Fibroblast of skin of left quadriceps (primary cell): ENCODE measurements at regions not wholly inside any gene's neighbourhood (a gene's known extent, or its start where the extent isn't known, plus 50 kb on each side); places are given as distances from the start of the nearest gene placed in this dataset.
"Not testable (repeated sequence)": the region's sequence is repeated elsewhere in the genome, so short reads cannot be mapped to it uniquely, and the experiment has no call there.

ENCODE experiments used
- DNase-seq, 2 experiments: peaks; one replicate each; pipeline ENCODE4 v3.0.0-alpha.2; 2013; ENCODE audit warnings: low read depth in 2 of 2

DNA sequence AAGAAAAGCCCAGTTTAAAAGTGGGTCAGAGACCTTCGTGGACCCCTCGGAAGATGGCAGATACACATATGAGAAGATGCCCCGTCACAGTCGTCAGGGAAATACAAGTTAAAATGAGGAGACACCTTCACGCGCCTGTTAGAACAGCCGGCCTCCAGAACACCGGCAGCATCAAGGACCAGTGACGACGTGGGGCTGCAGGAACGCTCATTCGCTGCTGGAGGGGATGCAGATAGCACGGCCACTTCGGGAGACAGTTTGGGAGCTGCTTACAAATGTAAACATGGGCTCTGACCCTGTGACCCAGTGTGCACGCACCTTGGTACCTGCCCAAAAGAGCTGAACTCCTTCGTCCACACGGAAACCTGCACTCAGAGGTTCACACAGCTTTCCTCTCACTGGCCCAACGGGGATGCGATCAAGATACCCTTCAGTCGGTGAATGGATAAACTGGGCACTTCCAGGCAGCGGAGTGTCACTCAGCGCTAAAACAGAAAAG lies 83.7 kb upstream of the CTDP1 start:
- no peak for DNase-seq

- no peak for DNase-seq
These were observed 83.0 kb upstream of the CTDP1 start for GRCh38 chr18:79596446-79597175.

- DNase-seq, result no peak
These were observed 82.3 kb upstream of the CTDP1 start for GRCh38 chr18:79597176-79597830.

DNA sequence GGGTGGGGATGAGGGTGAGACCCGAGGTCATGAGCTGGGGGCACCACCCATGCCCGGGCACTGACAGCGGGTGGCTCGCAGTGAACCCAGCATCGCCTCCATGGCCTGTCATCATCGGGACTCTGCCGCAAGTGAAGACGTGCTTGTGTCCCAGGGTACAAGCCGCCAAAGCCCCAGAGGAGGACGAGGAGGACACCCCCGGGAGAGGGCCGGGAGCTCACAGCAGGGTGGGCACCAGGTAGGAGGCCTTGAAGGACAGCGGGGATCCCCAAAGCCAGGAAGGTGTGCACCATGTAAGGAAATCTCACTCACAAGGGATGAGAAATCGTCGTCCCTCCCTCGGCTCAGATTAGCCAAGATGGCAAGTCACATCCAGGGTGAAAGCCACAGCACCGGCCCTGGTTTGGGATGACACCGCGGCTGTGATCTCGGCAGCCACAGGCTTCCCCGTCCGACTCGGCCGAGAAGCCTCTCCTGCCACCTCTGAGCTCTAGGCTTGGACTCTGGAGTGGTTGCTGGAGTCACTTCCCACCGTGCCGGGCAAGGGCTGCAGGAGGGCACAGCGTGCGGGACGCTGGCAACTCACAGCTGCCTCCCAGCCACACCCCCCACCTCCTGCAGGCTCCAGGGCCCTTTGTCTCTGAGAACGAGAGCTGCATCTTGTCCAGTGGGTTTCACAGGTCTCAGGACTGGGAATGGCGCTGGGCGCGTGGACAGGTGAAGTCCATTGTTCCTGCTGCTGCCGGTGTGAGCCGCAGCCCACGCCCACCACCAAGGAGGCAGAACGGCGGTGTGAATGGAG lies 81.6 kb upstream of the CTDP1 start:
- DNase-seq, result no peak

DNA sequence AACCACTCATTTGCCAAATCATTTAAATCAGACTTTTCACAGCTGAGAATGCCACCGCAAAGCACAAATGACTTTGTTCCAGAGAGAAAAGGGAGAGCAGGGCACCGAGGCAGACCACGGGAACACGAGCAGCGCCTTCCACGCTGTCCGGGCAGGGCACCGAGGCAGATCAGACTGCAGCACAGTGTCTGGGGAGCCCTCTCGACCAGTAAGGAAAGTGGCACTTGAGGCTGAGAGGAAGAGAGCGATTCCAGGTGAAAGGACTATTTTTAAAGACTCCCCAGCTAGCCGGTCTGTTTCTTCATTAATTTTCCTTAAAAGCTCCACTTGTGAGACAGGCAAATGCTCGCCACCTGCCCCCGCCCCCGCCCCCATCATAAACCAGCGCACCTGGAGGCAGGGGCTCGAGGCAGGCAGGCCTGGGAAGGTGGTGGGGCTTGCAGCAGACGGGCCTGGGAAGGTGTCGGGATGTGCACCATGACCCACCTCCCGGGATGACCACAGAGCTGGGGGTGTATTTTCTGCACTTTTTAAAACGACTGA lies 80.9 kb upstream of the CTDP1 start:
- DNase-seq, result no peak

GRCh38 chr18:79599441-79599931 lies 80.1 kb upstream of the CTDP1 start:
- peak in 1 of 2 experiments; percentile 6 for DNase-seq

DNA sequence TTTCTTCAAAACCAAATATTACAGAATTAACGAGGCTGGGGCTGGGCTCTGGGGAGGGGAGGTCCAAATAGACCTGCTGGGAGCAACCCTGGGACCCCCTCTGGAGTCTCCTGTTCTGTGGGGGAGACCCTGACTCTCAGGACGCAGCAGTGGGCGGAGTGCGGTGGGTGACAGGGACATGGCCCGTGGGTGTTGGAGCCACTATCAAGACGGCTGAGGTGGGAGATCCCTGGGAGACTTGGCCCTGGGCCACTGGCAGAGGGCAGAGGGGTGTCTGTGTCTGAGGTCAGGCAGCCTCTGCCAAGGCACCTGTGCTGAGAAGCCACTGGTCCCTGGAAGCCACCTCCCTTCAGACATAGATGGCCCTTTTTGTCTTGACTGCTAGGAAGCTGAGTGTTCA lies 79.5 kb upstream of the CTDP1 start:
- DNase-seq, result no peak

DNA sequence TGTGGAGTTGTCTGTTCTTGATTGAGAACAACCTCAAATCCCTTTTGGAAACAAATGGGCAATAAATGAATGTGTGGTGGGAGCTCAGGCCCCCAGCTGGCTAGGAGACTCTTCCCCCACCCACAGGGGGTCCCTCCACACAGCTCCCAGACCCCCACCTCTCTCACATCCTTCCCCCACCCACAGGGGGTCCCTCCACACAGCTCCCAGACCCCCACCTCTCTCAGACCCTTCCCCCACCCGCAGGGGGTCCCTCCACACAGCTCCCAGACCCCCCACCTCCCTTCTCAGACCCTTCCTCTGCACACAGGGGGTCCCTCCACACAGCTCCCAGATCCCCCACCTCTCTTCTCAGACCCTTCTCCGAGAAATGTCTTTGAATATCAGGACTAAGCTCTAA lies 79.0 kb upstream of the CTDP1 start:
- no peak for DNase-seq

- DNase-seq, result no peak
These were observed 78.4 kb upstream of the CTDP1 start for GRCh38 chr18:79601234-79601633.

- no peak for DNase-seq
These were observed 76.0 kb upstream of the CTDP1 start for GRCh38 chr18:79603321-79604204.

DNA sequence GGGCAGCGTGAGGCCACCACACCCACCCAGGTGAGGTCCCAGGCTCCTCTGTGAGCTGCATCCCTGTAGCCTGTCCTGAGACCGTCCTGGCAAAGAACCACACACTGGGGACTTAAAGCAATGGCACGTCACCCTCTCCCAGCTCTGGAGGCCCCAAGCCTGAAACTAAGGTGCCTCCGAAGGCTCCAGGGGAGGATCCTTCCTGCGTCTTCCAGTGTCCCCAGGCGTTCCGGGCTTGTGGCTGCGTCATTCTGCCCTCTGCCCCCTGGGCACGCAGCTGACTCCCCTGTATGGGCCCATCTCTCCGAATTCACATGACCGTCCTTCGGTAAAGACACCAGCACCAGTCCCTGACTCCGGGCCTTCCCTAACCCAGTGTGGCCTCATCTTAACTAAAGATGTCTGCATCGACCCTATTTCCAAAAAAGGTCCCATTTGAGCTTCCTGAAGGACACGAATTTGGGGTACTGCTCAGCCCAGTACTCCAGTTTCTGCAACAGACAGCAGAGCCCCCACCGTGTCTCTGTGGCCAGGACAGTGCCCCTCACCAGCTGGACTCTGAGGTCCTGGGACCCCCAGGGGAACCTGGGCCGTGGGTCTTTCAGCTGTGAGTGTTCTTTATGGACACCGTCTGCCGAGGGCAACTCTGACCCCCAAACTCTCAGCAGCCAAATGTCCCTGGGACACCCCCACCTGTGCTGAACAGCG lies 75.2 kb upstream of the CTDP1 start:
- DNase-seq, result no peak

GRCh38 chr18:79604913-79605880 lies 74.4 kb upstream of the CTDP1 start:
- DNase-seq, result no peak

DNA sequence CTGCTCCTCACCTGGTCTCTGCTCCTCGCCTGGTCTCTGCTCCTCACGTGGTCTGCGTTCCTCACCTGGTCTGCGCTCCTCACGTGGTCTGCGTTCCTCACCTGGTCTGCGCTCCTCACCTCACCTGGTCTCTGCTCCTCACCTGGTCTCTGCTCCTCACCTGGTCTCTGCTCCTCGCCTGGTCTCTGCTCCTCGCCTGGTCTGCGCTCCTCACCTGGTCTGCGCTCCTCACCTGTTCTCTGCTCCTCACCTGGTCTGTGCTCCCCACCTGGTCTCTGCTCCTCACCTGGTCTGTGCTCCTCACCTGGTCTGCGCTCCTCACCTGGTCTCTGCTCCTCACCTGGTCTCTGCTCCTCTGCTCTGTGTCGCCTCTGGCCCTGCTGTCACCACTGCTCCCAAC lies 73.5 kb upstream of the CTDP1 start:
- not testable (repeated sequence) for DNase-seq

DNA sequence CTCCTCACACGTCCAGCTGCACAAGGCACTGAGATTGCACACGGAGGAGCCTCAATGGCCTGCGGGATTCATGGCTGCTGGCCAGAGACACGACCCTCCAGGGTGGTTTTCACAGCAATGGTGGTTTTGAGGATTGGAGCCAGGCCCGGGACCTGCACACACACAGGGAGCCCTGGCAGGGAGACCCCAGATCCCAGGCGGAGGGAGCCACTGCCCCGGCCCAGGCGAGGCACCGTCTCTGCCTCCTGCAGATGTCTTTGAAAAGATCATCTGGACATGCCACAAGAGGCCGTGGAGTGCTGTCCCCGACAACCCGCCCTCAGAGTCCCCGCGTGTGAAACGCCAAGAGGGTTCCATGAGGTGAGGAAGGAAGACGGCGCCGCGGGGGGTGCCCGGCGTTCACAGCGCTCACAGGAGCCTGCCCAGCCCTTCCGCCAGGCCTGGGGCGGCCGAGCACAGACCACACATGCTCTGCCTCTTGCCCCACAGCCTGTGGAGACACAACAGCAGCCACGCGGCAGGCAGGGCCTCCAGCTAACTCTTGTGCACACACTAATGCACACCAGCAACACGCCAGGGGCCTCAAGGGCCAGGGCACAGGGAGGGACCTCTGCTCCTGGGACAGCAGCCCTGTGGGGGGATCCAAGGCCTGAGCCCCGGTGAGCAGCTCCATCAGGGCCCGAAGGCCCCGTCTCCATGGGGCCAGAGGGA lies 72.8 kb upstream of the CTDP1 start:
- no peak for DNase-seq

DNA sequence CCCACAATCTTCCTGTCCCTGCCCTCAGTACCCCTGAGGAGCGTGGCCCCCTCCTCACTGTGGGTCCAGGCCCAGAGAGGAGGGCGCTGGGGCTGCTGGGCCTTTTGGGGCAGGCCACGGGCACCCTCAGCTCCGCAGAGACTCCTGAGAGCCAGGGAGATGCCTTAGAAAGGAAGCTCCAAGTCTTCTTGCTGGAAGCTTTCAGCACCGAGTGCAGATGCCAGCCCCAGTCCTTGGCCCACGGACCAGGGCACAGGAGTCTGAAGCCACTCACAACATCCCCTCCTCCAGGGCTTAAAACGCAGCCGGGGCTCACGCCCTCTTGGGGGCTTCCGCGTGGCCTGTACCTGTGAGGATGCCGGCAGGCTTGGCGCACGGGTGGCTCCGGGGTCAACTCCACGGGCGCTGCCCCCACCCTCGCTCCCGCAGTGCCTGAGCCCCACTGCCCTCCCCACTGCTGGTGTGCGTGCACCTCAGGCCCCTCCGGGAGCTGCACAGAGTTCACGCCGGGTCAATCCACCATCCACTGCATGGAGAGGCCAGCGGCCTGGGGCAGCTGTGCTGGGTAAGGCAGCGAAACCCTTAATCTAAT lies 72.1 kb upstream of the CTDP1 start:
- no peak for DNase-seq

DNA sequence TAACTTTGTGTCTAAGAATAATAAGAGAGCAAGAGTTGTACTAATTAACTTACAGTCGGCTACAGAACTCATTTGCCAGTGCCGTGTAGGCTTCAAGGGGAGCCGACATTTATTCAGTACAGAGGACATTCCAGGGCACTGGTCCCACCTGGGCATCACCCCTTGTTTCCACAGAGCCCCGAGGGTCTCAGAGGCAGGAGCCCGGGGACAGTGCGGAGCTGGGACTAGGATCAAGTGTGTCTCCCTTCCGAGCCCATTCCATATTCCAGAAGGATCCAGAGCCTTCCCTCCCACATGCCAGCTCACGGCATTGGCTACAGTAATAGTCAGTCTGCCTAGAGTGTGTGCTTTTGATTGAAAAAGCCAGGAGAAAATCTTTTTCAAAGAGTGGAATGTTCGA lies 71.5 kb upstream of the CTDP1 start:
- no peak for DNase-seq

GRCh38 chr18:79608535-79608934 lies 71.1 kb upstream of the CTDP1 start:
- no peak for DNase-seq

DNA sequence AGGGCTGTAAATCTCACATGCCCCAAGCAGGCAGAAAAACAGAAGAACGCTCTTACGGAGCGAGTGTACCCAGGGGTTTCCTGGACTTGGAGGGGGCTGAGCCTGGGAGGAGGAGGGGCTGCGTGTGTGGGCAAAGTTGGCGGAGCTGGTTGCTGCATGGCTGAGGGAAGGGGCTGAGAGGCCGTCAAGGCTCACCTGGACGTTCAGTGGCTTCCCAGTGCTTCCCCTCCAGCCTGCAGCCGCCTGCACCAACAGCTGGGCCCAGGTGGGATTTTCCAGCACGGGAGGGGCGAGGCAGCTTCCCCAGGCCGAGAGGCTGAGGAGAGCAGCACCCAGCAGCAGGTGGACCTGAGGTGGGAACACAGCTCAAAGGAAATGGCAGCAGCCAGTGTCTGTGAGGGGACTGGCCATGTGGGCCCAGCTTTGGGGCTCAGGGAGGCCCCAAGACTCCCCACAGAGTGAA lies 70.6 kb upstream of the CTDP1 start:
- no peak for DNase-seq
